Liver (tissue), 8 donors: ENCODE measurements at regions not wholly inside any gene's neighbourhood (a gene's known extent, or its start where the extent isn't known, plus 50 kb on each side); places are given as distances from the start of the nearest gene placed in this dataset.

ENCODE experiments used
- DNase-seq: peaks from one replicate; pipeline ENCODE4 v3.0.0-alpha.2; 2017; ENCODE audit warnings: low spot score
- H3K27ac ChIP-seq, 2 donors: one replicate each; pipeline ENCODE4 v1.7.0; 2013; ENCODE audit warnings: inconsistent platforms in 2 of 2, low read length in 2 of 2, control low read depth in 1 of 2, low read depth in 1 of 2, mild to moderate bottlenecking in 1 of 2
- H3K27me3 ChIP-seq, 4 donors: one replicate each; pipeline versions ENCODE4 v1.6.1 to v1.7.0; 2013; ENCODE audit warnings: low read length in 3 of 4, inconsistent platforms in 1 of 4, mild to moderate bottlenecking in 1 of 4, moderate library complexity in 1 of 4; ENCODE audit not compliant: control insufficient read depth in 4 of 4, insufficient read depth in 4 of 4
- H3K36me3 ChIP-seq, 4 donors: one replicate each; pipeline versions ENCODE4 v1.6.1 to v1.7.0; 2013; ENCODE audit warnings: low read length in 3 of 4, mild to moderate bottlenecking in 3 of 4, low read depth in 1 of 4, moderate library complexity in 1 of 4; ENCODE audit not compliant: control insufficient read depth in 4 of 4, insufficient read depth in 3 of 4
- H3K4me1 ChIP-seq, 4 donors: one replicate each; pipeline versions ENCODE4 v1.6.1 to v1.7.0; 2013; ENCODE audit warnings: low read length in 3 of 4, mild to moderate bottlenecking in 3 of 4, moderate library complexity in 1 of 4; ENCODE audit not compliant: control insufficient read depth in 4 of 4, insufficient read depth in 4 of 4
- H3K4me3 ChIP-seq, 3 donors: one replicate each; pipeline versions ENCODE4 v1.6.1 to v1.7.0; 2013; ENCODE audit warnings: low read length in 3 of 3, control low read depth in 1 of 3, low read depth in 1 of 3, mild to moderate bottlenecking in 1 of 3
- H3K9ac ChIP-seq, 2 donors: one replicate each; pipeline ENCODE4 v1.7.0; 2013; ENCODE audit warnings: low read length in 2 of 2, mild to moderate bottlenecking in 2 of 2, moderate library complexity in 2 of 2, control low read depth in 1 of 2, low read depth in 1 of 2
- H3K9me3 ChIP-seq, 4 donors: one replicate each; pipeline versions ENCODE4 v1.6.1 to v1.7.0; 2013; ENCODE audit warnings: low read length in 3 of 4; ENCODE audit not compliant: control insufficient read depth in 4 of 4
- ATF3 ChIP-seq: IDR thresholded peaks from 2 replicates; pipeline ENCODE4 v1.6.1; 2016; ENCODE audit warnings: antibody characterized with exemption
- CTCF ChIP-seq: fragments of 150-350 bp; IDR thresholded peaks from 2 replicates; pipeline ENCODE4 v1.5.1; 2017; ENCODE audit warnings: improper control_type of control experiment, low read depth, low read length; ENCODE audit not compliant: missing input control
- EGR1 ChIP-seq, 2 donors: IDR thresholded peaks; 2 replicates each; pipeline ENCODE4 v1.6.1; 2016 to 2018; ENCODE audit warnings: antibody characterized with exemption in 2 of 2, low read depth in 2 of 2
- FOXA1 ChIP-seq: IDR thresholded peaks from 2 replicates; pipeline ENCODE4 v1.6.1; 2016; ENCODE audit warnings: antibody characterized with exemption
- FOXA2 ChIP-seq: IDR thresholded peaks from 2 replicates; pipeline ENCODE4 v1.6.1; 2016; ENCODE audit warnings: antibody characterized with exemption
- GABPA ChIP-seq, 2 donors: IDR thresholded peaks in 1 of 2; conservative IDR thresholded peaks in 1 of 2; 2 replicates each; pipeline ENCODE4 v1.6.1; 2016; ENCODE audit warnings: antibody characterized with exemption in 2 of 2, mild to moderate bottlenecking in 1 of 2, moderate library complexity in 1 of 2
- HNF4A ChIP-seq, 2 donors: conservative IDR thresholded peaks; 2 replicates each; pipeline ENCODE4 v1.6.1; 2016; ENCODE audit warnings: antibody characterized with exemption in 2 of 2, mild to moderate bottlenecking in 2 of 2
- HNF4G ChIP-seq: IDR thresholded peaks from 2 replicates; pipeline ENCODE4 v1.6.1; 2016; ENCODE audit warnings: antibody characterized with exemption
- JUND ChIP-seq, 2 donors: IDR thresholded peaks; 2 replicates each; pipeline ENCODE4 v1.6.1; 2016; ENCODE audit warnings: antibody characterized with exemption in 2 of 2
- NR2F2 ChIP-seq: IDR thresholded peaks from 2 replicates; pipeline ENCODE4 v1.6.1; 2016; ENCODE audit warnings: antibody characterized with exemption
- RAD21 ChIP-seq, 2 donors: IDR thresholded peaks; 2 replicates each; pipeline ENCODE4 v1.6.1; 2016; ENCODE audit warnings: antibody characterized with exemption in 2 of 2, mild to moderate bottlenecking in 2 of 2
- REST ChIP-seq: IDR thresholded peaks from 2 replicates; pipeline ENCODE4 v1.6.1; 2016; ENCODE audit warnings: antibody characterized with exemption, mild to moderate bottlenecking
- RXRA ChIP-seq, 2 donors: IDR thresholded peaks; 2 replicates each; pipeline ENCODE4 v1.6.1; 2017 to 2018; ENCODE audit warnings: antibody characterized with exemption in 2 of 2, mild to moderate bottlenecking in 1 of 2
- SP1 ChIP-seq: IDR thresholded peaks from 2 replicates; pipeline ENCODE4 v1.6.1; 2018; ENCODE audit warnings: antibody characterized with exemption, mild to moderate bottlenecking
- TAF1 ChIP-seq: conservative IDR thresholded peaks from 2 replicates; pipeline ENCODE4 v1.6.1; 2016; ENCODE audit warnings: antibody characterized with exemption, mild to moderate bottlenecking
- YY1 ChIP-seq: IDR thresholded peaks from 2 replicates; pipeline ENCODE4 v1.6.1; 2016; ENCODE audit warnings: antibody characterized with exemption, mild to moderate bottlenecking
- ZBTB33 ChIP-seq: IDR thresholded peaks from 2 replicates; pipeline ENCODE4 v1.6.1; 2016; ENCODE audit warnings: antibody characterized with exemption
- WGBS: extraction: QIAGEN DNeasy Blood & Tissue Kit; methylation state at CpG from one replicate; pipeline ENCODE4 v1.1.7; 2013; 5-methylcytosine and 5-hydroxymethylcytosine counted together
- TF ChIP-seq, protein P1 (sequence below): IDR thresholded peaks from 2 replicates; pipeline ENCODE4 v1.6.1; 2016; ENCODE audit warnings: antibody characterized with exemption
- donor health status: healthy.
- donor health status: healthy.
- donor health status: healthy.
- donor health status: healthy.
- donor health status: healthy.

- Histone ChIP-seq H3K36me3 (no peaks in the 10 kb centered on the region), H3K27ac (no peak overlapping the region), H3K27me3 (no peaks in the 10 kb centered on the region), H3K4me3 (no peak overlapping the region), H3K4me1 (no peaks in the 10 kb centered on the region), H3K9ac (no peak overlapping the region), H3K9me3 (peaks cover 0 to 9% (median 7%) of the 10 kb centered on the region in 4 donors)
- DNase-seq = no peak
- TF ChIP-seq FOXA2 = no peak
- 35% methylated on average over 2 of the region's 2 CpGs for WGBS
These were observed 427.0 kb upstream of the EYS start for GRCh38 chr6:66134021-66134420.

DNA sequence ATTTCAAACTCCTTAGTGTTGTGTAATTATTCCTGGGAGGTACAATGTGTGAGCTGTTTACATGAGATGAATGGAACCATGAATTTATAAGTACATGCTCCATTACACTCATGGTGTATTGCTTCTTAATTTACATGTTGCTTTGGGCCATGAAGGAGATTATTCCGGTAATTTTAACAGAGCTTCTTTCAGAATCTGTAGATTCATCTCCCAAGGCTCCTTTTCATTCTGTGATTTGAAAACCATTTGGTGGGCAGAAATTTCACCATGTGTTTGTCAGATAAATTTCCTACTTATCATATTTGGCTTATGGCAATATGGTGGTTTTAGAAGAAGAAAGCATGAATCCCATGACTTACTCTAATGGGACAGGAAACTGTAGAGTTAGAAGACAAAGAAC, 421.6 kb upstream of the EYS start:
- Histone ChIP-seq H3K27ac (no peak overlapping the region), H3K4me1 (no peaks in the 10 kb centered on the region), H3K9me3 (peaks cover 0 to 5% (median 0%) of the 10 kb centered on the region in 4 donors), H3K4me3 (no peak overlapping the region), H3K27me3 (peaks cover 0 to 5% (median 0%) of the 10 kb centered on the region in 4 donors), H3K36me3 (no peaks in the 10 kb centered on the region), H3K9ac (no peak overlapping the region)
- 79% methylated on average over 1 of the region's 1 CpG for WGBS
- no peak for DNase-seq
- TF ChIP-seq ATF3 = no peak
- TF ChIP-seq YY1 = no peak
- no peak for TF ChIP-seq RAD21 (IDR thresholded peaks at IDR 0.05)
- no peak for TF ChIP-seq HNF4A (conservative IDR thresholded peaks at IDR 0.05)
- TF ChIP-seq SP1 = no peak
- no peak for TF ChIP-seq GABPA (IDR thresholded peaks at IDR 0.05 in 1 of 2, conservative IDR thresholded peaks at IDR 0.05 in 1 of 2)
- TF ChIP-seq FOXA1 = no peak
- no peak for TF ChIP-seq EGR1 (IDR thresholded peaks at IDR 0.05; ENCODE audit: low read depth in 2 of 2)
- no peak for TF ChIP-seq REST
- no peak for TF ChIP-seq NR2F2
- no peak for TF ChIP-seq TAF1
- TF ChIP-seq, protein P1, sequence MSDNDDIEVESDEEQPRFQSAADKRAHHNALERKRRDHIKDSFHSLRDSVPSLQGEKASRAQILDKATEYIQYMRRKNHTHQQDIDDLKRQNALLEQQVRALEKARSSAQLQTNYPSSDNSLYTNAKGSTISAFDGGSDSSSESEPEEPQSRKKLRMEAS = no peak
- TF ChIP-seq CTCF = no peak
- TF ChIP-seq JUND (IDR thresholded peaks at IDR 0.05) = no peak
- no peak for TF ChIP-seq HNF4G
- no peak for TF ChIP-seq ZBTB33
- no peak for TF ChIP-seq RXRA (IDR thresholded peaks at IDR 0.05)
- TF ChIP-seq FOXA2 = no peak
